Natural killer cell (primary cell): ENCODE measurements at regions not wholly inside any gene's neighbourhood (a gene's known extent, or its start where the extent isn't known, plus 50 kb on each side); places are given as distances from the start of the nearest gene placed in this dataset.

ENCODE experiments used
- ATAC-seq, 3 donors: fragments of 150-1000 bp in 2 of 3; fragments of 200-7000 bp in 1 of 3; cut with Tn5 transposase; 1 replicate in 1 of 3; 2 replicates in 2 of 3; pipeline ENCODE4 v1.10.0; 2021; ENCODE audit warnings: mild to moderate bottlenecking in 2 of 3, moderate library complexity in 2 of 3
- DNase-seq, 2 donors: peaks; one replicate each; pipeline versions ENCODE4 v3.0.0 to v3.0.0-alpha.2; 2013 to 2021; ENCODE audit warnings: mixed read lengths in 1 of 2
- H3K27ac ChIP-seq: one replicate; pipeline ENCODE4 v1.5.1; 2013; ENCODE audit warnings: mild to moderate bottlenecking, low read length
- H3K27me3 ChIP-seq: one replicate; pipeline ENCODE4 v1.6.1; 2013; ENCODE audit warnings: low read length; ENCODE audit not compliant: control insufficient read depth, insufficient read depth
- H3K36me3 ChIP-seq: one replicate; pipeline ENCODE4 v1.6.1; 2013; ENCODE audit warnings: low read length; ENCODE audit not compliant: control insufficient read depth, insufficient read depth
- H3K4me1 ChIP-seq: one replicate; pipeline ENCODE4 v1.6.1; 2013; ENCODE audit warnings: low read length; ENCODE audit not compliant: control insufficient read depth, insufficient read depth
- H3K4me3 ChIP-seq: one replicate; pipeline ENCODE4 v1.5.1; 2013; ENCODE audit warnings: low read length
- H3K9me3 ChIP-seq: one replicate; pipeline ENCODE4 v1.6.1; 2013; ENCODE audit warnings: low read length; ENCODE audit not compliant: control insufficient read depth, insufficient read depth
- H3K27ac Mint-ChIP-seq, 2 donors: one replicate each; pipeline ENCODE4 v1.8.0; 2022; ENCODE audit warnings: mild to moderate bottlenecking in 2 of 2, mixed read lengths in 2 of 2, moderate library complexity in 1 of 2
- H3K27me3 Mint-ChIP-seq, 2 donors: one replicate each; pipeline ENCODE4 v1.8.0; 2022; ENCODE audit warnings: low read depth in 2 of 2, mixed read lengths in 2 of 2
- H3K36me3 Mint-ChIP-seq: one replicate; pipeline ENCODE4 v1.8.0; 2022; ENCODE audit warnings: mixed read lengths
- H3K4me1 Mint-ChIP-seq, 2 donors: one replicate each; pipeline ENCODE4 v1.8.0; 2022; ENCODE audit warnings: mixed read lengths in 2 of 2
- H3K4me3 Mint-ChIP-seq: one replicate; pipeline ENCODE4 v1.8.0; 2022; ENCODE audit warnings: mild to moderate bottlenecking, moderate library complexity, mixed read lengths
- H3K9me3 Mint-ChIP-seq, 2 donors: one replicate each; pipeline ENCODE4 v1.8.0; 2022; ENCODE audit warnings: mixed read lengths in 2 of 2
- CTCF ChIP-seq: fragments of 200-600 bp; IDR thresholded peaks from one replicate; pipeline ENCODE4 v1.8.0; 2022; ENCODE audit warnings: antibody characterized with exemption
- WGBS: methylation state at CpG from one replicate; pipeline ENCODE4 v1.1.7; 2013; ENCODE audit warnings: missing lambda C conversion rate; ENCODE audit not compliant: insufficient coverage; 5-methylcytosine and 5-hydroxymethylcytosine counted together
- intact Hi-C: fragments of 100-400 bp; cut with micrococcal nuclease; formaldehyde crosslinking; loops from one replicate; pipeline ENCODE4 v1.14.2; 2022

- intact Hi-C loops = no loop called here
- 89% methylated on average over 2 of the region's 3 CpGs for WGBS
- H3K36me3 Mint-ChIP-seq = peaks cover 9% of the 10 kb centered on the region
- DNase-seq (no peak), ATAC-seq (no peak)
- H3K27me3 Mint-ChIP-seq = no peaks in the 10 kb centered on the region
- Histone ChIP-seq H3K9me3 (no peaks in the 10 kb centered on the region), H3K27ac (no peak overlapping the region), H3K4me3 (no peak overlapping the region), H3K36me3 (no peaks in the 10 kb centered on the region), H3K27me3 (no peaks in the 10 kb centered on the region), H3K4me1 (no peaks in the 10 kb centered on the region)
- peaks cover 0 to 9% of the 10 kb centered on the region in 2 donors for H3K9me3 Mint-ChIP-seq
- no peaks in the 10 kb centered on the region for H3K4me1 Mint-ChIP-seq
- no peak for TF ChIP-seq CTCF
- H3K27ac Mint-ChIP-seq = no peak overlapping the region
- H3K4me3 Mint-ChIP-seq = no peak overlapping the region
Observed at GRCh38 chr6:93163146-93163545, 256.2 kb downstream of the EPHA7 start.

- no peaks in the 10 kb centered on the region for H3K27me3 Mint-ChIP-seq
- DNase-seq (no peak), ATAC-seq (no peak)
- H3K9me3 Mint-ChIP-seq = peaks cover 11 to 19% of the 10 kb centered on the region in 2 donors
- H3K27ac Mint-ChIP-seq = no peak overlapping the region
- H3K27ac ChIP-seq = no peak overlapping the region
- WGBS = 96% methylated on average over 2 of the region's 4 CpGs
- peaks cover under 1% of the 10 kb centered on the region for H3K36me3 Mint-ChIP-seq
- H3K4me1 Mint-ChIP-seq = no peaks in the 10 kb centered on the region
- no peak overlapping the region for H3K4me3 ChIP-seq
- H3K4me1 ChIP-seq = no peaks in the 10 kb centered on the region
- no peaks in the 10 kb centered on the region for H3K27me3 ChIP-seq
- no peak overlapping the region for H3K4me3 Mint-ChIP-seq
- TF ChIP-seq CTCF = no peak
- no peaks in the 10 kb centered on the region for H3K36me3 ChIP-seq
- H3K9me3 ChIP-seq = no peaks in the 10 kb centered on the region
- intact Hi-C loops = no loop called here
Observed at GRCh38 chr6:93139408-93140081, 279.8 kb downstream of the EPHA7 start.

GRCh38 chr6:93136111-93136510, 283.2 kb downstream of the EPHA7 start:
- H3K4me3 ChIP-seq = no peak overlapping the region
- intact Hi-C loops = no loop called here
- ATAC-seq (no peak), DNase-seq (no peak)
- TF ChIP-seq CTCF = no peak
- H3K27ac ChIP-seq = no peak overlapping the region
- H3K9me3 Mint-ChIP-seq = peaks cover 11 to 17% of the 10 kb centered on the region in 2 donors
- 84% methylated on average over 2 of the region's 2 CpGs for WGBS
- no peaks in the 10 kb centered on the region for H3K4me1 Mint-ChIP-seq
- no peaks in the 10 kb centered on the region for H3K9me3 ChIP-seq
- no peaks in the 10 kb centered on the region for H3K4me1 ChIP-seq
- H3K27me3 ChIP-seq = no peaks in the 10 kb centered on the region
- no peaks in the 10 kb centered on the region for H3K27me3 Mint-ChIP-seq
- H3K36me3 ChIP-seq = no peaks in the 10 kb centered on the region
- peaks cover 8% of the 10 kb centered on the region for H3K36me3 Mint-ChIP-seq
- H3K27ac Mint-ChIP-seq = no peak overlapping the region
- H3K4me3 Mint-ChIP-seq = no peak overlapping the region
